ENCODE measurements at regions not wholly inside any gene's neighbourhood (a gene's known extent, or its start where the extent isn't known, plus 50 kb on each side); places are given as distances from the start of the nearest gene placed in this dataset.

DNA sequence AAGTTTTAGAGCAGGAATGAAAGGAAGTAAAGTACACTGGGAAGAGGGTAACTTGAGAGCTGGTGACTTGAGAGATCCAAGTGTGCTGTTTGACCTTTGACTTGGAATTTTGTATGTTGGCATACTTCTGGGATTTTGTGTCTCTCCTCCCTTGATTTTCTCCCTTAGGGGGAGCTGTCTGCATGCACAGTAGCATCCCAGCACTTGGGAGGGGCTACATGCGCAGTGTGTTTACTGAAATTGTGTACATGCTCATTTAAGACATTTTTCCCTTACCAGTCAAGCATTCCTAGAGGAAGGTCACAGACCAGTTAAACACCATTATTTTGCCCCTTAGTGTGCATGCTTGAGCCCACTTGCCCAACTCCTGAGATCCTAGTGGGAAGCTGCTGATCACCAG lies 120.1 kb downstream of the ZNF622 start:
- FAIRE-seq (no peak), DNase-seq (peak in 1 of 5 donors; percentile 0)
- peaks cover 0 to 2% (median 0%) of the 10 kb centered on the region in 3 donors for H3K4me1 ChIP-seq (ENCODE audit: control insufficient read depth in 2 of 3, insufficient read depth in 2 of 3, low read depth in 1 of 3, low read length in 3 of 3)
- TF ChIP-seq CTCF (IDR thresholded peaks at IDR 0.05; ENCODE audit: borderline replicate concordance, extremely low read depth, insufficient read depth) = no peak
- H3K27ac ChIP-seq (ENCODE audit: low read depth in 2 of 2, low read length in 2 of 2) = no peak overlapping the region
- H3K27me3 ChIP-seq (ENCODE audit: control insufficient read depth, insufficient read depth, low read length) = no peaks in the 10 kb centered on the region
- H3K4me3 ChIP-seq (ENCODE audit: low read length in 3 of 3) = no peak overlapping the region
- intact Hi-C loops (cut with DNase I) = no loop called here
- H3K36me3 ChIP-seq (ENCODE audit: control insufficient read depth in 2 of 3, insufficient read depth in 3 of 3, low read length in 3 of 3) = no peaks in the 10 kb centered on the region
- no peak overlapping the region for H3K9ac ChIP-seq (ENCODE audit: low read length in 3 of 3)
- H3K9me3 ChIP-seq (ENCODE audit: control insufficient read depth in 2 of 3, insufficient read depth in 1 of 3, low read length in 3 of 3) = no peaks in the 10 kb centered on the region

DNA sequence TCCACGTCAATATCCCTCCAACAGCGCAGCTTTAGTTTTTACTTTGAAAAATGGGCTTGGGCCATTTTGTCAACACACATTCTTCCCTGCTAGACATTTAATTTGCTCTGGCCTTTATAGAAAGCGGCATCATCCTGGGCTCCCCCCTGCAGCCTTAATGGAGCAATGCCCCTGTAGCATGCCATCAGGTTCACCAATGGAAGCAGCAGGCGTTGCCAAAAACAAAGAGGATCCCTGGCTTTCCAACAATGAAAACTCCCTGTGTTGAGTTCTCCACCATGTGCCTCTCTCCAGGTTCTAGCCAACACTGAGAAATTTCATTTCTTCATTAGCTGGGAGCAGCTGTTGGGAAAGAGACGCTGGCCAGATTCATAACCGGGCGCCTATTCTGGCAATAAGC lies 139.5 kb downstream of the ZNF622 start:
- DNase-seq = no peak
- no peak for FAIRE-seq

GRCh38 chr5:16321284-16321683 lies 141.7 kb upstream of the MARCHF11 start:
- no peak overlapping the region for H3K27ac ChIP-seq (ENCODE audit: low read depth in 2 of 2, low read length in 2 of 2)
- no peak for FAIRE-seq
- no peak overlapping the region for H3K4me3 ChIP-seq (ENCODE audit: low read length in 3 of 3)
- H3K4me1 ChIP-seq (ENCODE audit: control insufficient read depth in 2 of 3, insufficient read depth in 2 of 3, low read depth in 1 of 3, low read length in 3 of 3) = no peaks in the 10 kb centered on the region
- DNase-seq = no peak
- H3K27me3 ChIP-seq (ENCODE audit: control insufficient read depth, insufficient read depth, low read length) = no peaks in the 10 kb centered on the region
- no peak overlapping the region for H3K9ac ChIP-seq (ENCODE audit: low read length in 3 of 3)
- no peaks in the 10 kb centered on the region for H3K9me3 ChIP-seq (ENCODE audit: control insufficient read depth in 2 of 3, insufficient read depth in 1 of 3, low read length in 3 of 3)
- intact Hi-C loops (cut with DNase I) = no loop called here
- H3K36me3 ChIP-seq (ENCODE audit: control insufficient read depth in 2 of 3, insufficient read depth in 3 of 3, low read length in 3 of 3) = no peaks in the 10 kb centered on the region
- TF ChIP-seq CTCF (IDR thresholded peaks at IDR 0.05; ENCODE audit: borderline replicate concordance, extremely low read depth, insufficient read depth) = no peak

More for the DNA sequence above, 139.5 kb downstream of the ZNF622 start:
- Histone ChIP-seq H3K27ac (ENCODE audit: low read depth in 2 of 2, low read length in 2 of 2) (no peak overlapping the region), H3K9me3 (ENCODE audit: control insufficient read depth in 2 of 3, insufficient read depth in 1 of 3, low read length in 3 of 3) (no peaks in the 10 kb centered on the region), H3K4me3 (ENCODE audit: low read length in 3 of 3) (no peak overlapping the region), H3K27me3 (ENCODE audit: control insufficient read depth, insufficient read depth, low read length) (no peaks in the 10 kb centered on the region), H3K4me1 (ENCODE audit: control insufficient read depth in 2 of 3, insufficient read depth in 2 of 3, low read depth in 1 of 3, low read length in 3 of 3) (no peaks in the 10 kb centered on the region), H3K36me3 (ENCODE audit: control insufficient read depth in 2 of 3, insufficient read depth in 3 of 3, low read length in 3 of 3) (no peaks in the 10 kb centered on the region), H3K9ac (ENCODE audit: low read length in 3 of 3) (no peak overlapping the region)
- intact Hi-C loops (cut with DNase I) = no loop called here
- TF ChIP-seq CTCF (IDR thresholded peaks at IDR 0.05; ENCODE audit: borderline replicate concordance, extremely low read depth, insufficient read depth) = no peak

GRCh38 chr5:16315501-16315900 lies 135.9 kb upstream of the MARCHF11 start:
- no peak for DNase-seq
- intact Hi-C loops (cut with DNase I) = no loop called here
- H3K4me3 ChIP-seq (ENCODE audit: low read length in 3 of 3) = no peak overlapping the region
- no peak for TF ChIP-seq CTCF (IDR thresholded peaks at IDR 0.05; ENCODE audit: borderline replicate concordance, extremely low read depth, insufficient read depth)
- no peaks in the 10 kb centered on the region for H3K9me3 ChIP-seq (ENCODE audit: control insufficient read depth in 2 of 3, insufficient read depth in 1 of 3, low read length in 3 of 3)
- no peaks in the 10 kb centered on the region for H3K4me1 ChIP-seq (ENCODE audit: control insufficient read depth in 2 of 3, insufficient read depth in 2 of 3, low read depth in 1 of 3, low read length in 3 of 3)
- H3K9ac ChIP-seq (ENCODE audit: low read length in 3 of 3) = no peak overlapping the region
- H3K27me3 ChIP-seq (ENCODE audit: control insufficient read depth, insufficient read depth, low read length) = no peaks in the 10 kb centered on the region
- FAIRE-seq = no peak
- H3K36me3 ChIP-seq (ENCODE audit: control insufficient read depth in 2 of 3, insufficient read depth in 3 of 3, low read length in 3 of 3) = no peaks in the 10 kb centered on the region
- no peak overlapping the region for H3K27ac ChIP-seq (ENCODE audit: low read depth in 2 of 2, low read length in 2 of 2)

All from kidney (tissue), 13 donors.